GM19025 (cell line): ENCODE measurements at regions not wholly inside any gene's neighbourhood (a gene's known extent, or its start where the extent isn't known, plus 50 kb on each side); places are given as distances from the start of the nearest gene placed in this dataset.

Experiments used
- ATAC-seq: cut with Tn5 transposase; IDR thresholded peaks from one replicate; pipeline ENCODE4 v1.9.1; 2021; ENCODE audit warnings: mild to moderate bottlenecking, low read depth, moderate library complexity; ENCODE audit not compliant: unreplicated experiment

DNA sequence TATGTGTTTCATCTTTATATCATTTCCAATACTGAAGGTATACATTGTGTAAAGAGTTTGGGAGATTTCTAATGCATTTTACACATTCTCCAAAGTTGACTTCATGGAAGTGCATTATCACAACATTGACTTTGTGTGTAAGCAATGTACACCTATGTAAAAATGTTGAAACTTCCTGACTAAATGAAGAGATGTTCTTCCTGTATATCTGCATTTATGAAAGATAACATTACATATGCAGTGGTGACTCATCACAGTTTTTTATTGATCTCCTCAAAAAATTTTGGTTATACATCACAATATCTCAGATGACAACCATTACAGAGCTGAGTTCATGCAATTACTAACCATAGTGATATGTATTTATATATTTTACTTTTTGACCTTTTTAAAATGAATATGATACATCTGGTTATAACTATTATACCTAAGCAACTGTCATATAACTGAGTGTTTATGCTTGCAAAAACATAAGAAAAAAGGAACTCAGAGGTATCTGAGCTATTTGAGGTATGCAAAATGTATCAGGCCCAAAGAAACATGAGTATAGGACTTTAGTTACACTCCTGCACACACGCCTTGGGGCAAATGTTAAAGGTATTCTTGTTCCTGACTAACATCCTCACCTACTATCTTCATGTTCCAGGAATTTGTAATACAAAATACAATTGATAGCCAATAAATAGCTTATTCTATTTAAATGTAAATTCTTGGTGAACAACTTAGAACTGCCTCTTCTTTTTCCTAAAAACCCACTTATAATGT, 88.2 kb upstream of the OLFM3 start:
- ATAC-seq = no peak

DNA sequence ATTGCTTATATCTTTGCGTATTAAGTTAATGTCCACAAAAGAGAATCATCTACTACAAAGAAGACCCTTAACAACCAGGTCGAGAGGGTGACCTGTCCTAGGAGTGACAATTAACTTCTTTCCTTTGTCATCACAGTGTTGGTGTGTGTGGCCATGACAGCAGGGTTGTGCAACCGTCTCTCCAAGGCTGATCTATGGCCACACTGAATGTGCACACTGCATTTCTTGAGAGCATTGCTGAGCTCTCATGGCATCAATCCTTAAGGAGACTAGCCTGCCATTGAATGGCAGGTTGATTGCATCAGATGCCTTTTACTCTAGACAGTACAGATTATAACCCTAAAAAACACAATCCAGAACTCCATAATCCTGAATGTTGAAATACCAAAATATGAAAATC, 86.5 kb upstream of the OLFM3 start:
- ATAC-seq = no peak

DNA sequence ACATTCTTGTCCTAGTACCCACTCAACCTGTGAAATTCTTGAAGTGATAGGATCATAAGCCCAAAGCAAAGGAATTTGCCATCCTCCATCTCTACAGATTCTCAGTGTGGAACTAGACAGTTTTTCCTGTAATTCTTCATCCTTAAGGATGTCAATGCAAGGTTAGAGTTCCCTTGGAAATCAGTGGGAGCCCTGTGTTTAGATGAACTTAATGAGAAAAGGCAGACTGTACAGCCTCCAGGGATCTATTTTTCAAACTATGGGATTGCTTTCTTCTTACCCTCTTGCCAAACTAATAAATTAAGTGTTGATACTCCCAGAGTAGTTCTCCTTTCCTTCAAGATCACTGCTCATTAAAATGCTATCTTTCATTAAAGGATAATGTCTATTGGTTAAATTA, 78.1 kb upstream of the OLFM3 start:
- ATAC-seq = no peak

DNA sequence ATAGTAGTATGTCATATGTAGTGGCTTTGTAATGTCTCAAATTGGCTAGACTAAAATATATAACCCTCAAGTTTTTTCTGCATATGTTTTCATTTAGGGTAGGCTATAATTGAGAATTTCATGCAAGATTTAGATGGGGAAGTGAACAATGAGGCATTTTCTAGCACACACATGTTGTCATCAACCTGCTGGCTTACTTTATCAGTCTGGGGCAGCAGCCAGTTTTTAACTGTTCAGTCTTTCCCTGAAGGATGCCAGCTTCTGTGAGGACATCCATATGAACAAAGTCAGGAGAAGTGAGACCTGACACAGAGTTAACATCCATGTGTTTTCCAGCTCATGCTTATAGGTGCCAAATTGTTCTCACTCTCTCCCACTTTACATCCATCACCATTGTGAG, 74.7 kb upstream of the OLFM3 start:
- ATAC-seq = no peak

DNA sequence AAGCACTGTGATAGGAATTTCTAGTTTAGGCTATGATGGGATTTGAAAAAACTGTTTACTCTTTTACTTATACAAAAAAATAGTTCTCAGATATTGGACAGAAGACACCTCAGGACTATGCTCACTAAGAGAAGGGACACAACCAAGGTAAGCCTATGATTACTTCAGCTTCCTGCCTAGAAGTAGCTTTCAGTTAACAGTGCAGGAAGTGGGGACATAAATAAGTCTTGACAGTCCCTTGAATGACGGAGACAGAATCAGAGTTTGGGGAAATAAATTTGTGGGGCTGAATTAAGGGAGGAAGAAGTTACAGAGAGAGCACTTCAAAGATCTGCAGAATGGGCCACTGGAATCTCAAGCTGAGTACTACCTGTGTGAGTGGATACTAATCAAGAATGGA, 53.8 kb upstream of the OLFM3 start:
- ATAC-seq = no peak

DNA sequence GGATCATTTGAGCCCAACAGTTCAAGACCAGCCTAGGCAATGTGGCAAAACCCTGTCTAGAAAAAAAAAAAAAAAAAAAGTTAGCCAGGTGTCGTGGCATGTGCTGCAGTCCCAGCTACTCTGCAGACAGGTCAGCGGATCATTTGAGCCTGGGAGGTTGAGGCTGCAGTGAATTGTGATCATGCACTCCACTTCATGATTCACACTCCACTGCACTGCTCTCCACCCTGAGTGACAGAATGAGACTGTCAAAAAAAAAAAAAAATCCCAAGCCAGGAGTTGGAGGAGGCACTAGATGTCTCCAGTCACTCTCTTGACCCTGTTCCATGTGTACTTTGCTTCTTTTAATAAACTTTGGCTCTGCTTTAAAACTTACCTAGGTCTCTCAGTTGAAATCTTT, 51.0 kb upstream of the OLFM3 start:
- ATAC-seq = no peak
